Smooth muscle cell (in vitro differentiated cells): ENCODE measurements at regions not wholly inside any gene's neighbourhood (a gene's known extent, or its start where the extent isn't known, plus 50 kb on each side); places are given as distances from the start of the nearest gene placed in this dataset.

Experiments
- DNase-seq: peaks from one replicate; lab custom pipeline; 2025; ENCODE audit not compliant: unreplicated experiment; lab: John Stamatoyannopoulos, UW
- H2AFZ ChIP-seq: fragments of 200-600 bp; sonication (generic); 2 replicates; pipeline ENCODE4 v1.6.0; 2016; ENCODE audit warnings: antibody characterized with exemption, low read depth, mild to moderate bottlenecking
- H3F3A ChIP-seq: fragments of 200-600 bp; sonication (generic); 2 replicates; pipeline ENCODE4 v1.6.0; 2017; ENCODE audit warnings: antibody characterized with exemption, low read depth
- H3K27ac ChIP-seq: fragments of 200-600 bp; sonication (generic); 2 replicates; pipeline ENCODE4 v1.5.1; 2016; ENCODE audit warnings: low read depth, mild to moderate bottlenecking
- H3K27me3 ChIP-seq: fragments of 200-600 bp; sonication (generic); 2 replicates; pipeline ENCODE4 v1.6.1; 2016; ENCODE audit warnings: low read depth, mild to moderate bottlenecking
- H3K36me3 ChIP-seq: fragments of 200-600 bp; sonication (generic); 2 replicates; pipeline ENCODE4 v1.5.1; 2016; ENCODE audit warnings: low read depth
- H3K4me1 ChIP-seq: fragments of 200-600 bp; sonication (generic); 2 replicates; pipeline ENCODE4 v1.5.1; 2016; ENCODE audit warnings: low read depth
- H3K4me2 ChIP-seq: fragments of 200-600 bp; sonication (generic); 2 replicates; pipeline ENCODE4 v1.6.0; 2016; ENCODE audit warnings: mild to moderate bottlenecking
- H3K4me3 ChIP-seq: fragments of 200-600 bp; sonication (generic); 2 replicates; pipeline ENCODE4 v1.5.1; 2016; ENCODE audit warnings: mild to moderate bottlenecking
- H3K79me2 ChIP-seq: fragments of 200-600 bp; sonication (generic); 2 replicates; pipeline ENCODE4 v1.6.0; 2016; ENCODE audit warnings: low read depth, mild to moderate bottlenecking
- H3K9ac ChIP-seq: fragments of 200-600 bp; sonication (generic); 2 replicates; pipeline ENCODE4 v1.6.0; 2016; ENCODE audit warnings: low read depth
- H3K9me3 ChIP-seq: fragments of 200-600 bp; sonication (generic); replicated peaks from 2 replicates; pipeline ENCODE4 v1.5.1; 2016; ENCODE audit warnings: low read depth
- H4K20me1 ChIP-seq: fragments of 200-600 bp; sonication (generic); 2 replicates; pipeline ENCODE4 v1.6.0; 2016; ENCODE audit warnings: low read depth
- WGBS: methylation state at CpG from one replicate; pipeline ENCODE4 v1.1.7; 2016; ENCODE audit warnings: low lambda C conversion rate; 5-methylcytosine and 5-hydroxymethylcytosine counted together
- TF ChIP-seq, protein P1 (sequence below): fragments of 200-600 bp; sonication (generic); IDR thresholded peaks from 2 replicates; pipeline ENCODE4 v1.5.1; 2017; ENCODE audit warnings: borderline replicate concordance, mild to moderate bottlenecking, antibody characterized with exemption; ENCODE audit not compliant: insufficient read depth, poor library complexity, severe bottlenecking

DNA sequence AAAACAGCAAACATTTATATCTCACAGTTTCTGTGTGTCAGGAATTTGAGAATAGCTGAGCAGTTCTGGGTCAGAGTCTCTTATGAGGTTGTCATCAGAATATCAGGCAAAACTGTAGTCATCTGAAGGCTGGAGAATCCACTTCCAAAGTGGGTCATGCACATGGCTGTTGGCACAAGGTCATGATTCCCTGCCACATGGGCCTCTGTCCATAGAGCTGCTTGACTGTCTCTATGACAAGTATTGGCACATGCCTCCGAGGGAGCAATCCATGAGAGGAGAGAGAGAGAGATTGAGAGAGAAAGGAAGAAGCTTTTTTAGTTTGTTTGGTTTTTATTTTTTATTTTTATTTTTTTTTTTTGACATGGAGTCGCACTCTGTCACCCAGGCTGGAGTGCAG is 101.8 kb upstream of the DDX18 start:
- no peak overlapping the region for H2AFZ ChIP-seq
- DNase-seq: no peak
- no peak overlapping the region for H3K27ac ChIP-seq
- H3K4me1 ChIP-seq: no peaks in the 10 kb centered on the region
- WGBS: 92% methylated on average over 2 of the region's 2 CpGs
- no peaks in the 10 kb centered on the region for H3F3A ChIP-seq
- no peaks in the 10 kb centered on the region for H3K79me2 ChIP-seq
- H3K4me2 ChIP-seq: no peak overlapping the region
- no peak overlapping the region for H3K9ac ChIP-seq
- TF ChIP-seq, protein P1, sequence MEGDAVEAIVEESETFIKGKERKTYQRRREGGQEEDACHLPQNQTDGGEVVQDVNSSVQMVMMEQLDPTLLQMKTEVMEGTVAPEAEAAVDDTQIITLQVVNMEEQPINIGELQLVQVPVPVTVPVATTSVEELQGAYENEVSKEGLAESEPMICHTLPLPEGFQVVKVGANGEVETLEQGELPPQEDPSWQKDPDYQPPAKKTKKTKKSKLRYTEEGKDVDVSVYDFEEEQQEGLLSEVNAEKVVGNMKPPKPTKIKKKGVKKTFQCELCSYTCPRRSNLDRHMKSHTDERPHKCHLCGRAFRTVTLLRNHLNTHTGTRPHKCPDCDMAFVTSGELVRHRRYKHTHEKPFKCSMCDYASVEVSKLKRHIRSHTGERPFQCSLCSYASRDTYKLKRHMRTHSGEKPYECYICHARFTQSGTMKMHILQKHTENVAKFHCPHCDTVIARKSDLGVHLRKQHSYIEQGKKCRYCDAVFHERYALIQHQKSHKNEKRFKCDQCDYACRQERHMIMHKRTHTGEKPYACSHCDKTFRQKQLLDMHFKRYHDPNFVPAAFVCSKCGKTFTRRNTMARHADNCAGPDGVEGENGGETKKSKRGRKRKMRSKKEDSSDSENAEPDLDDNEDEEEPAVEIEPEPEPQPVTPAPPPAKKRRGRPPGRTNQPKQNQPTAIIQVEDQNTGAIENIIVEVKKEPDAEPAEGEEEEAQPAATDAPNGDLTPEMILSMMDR: no peak
- H4K20me1 ChIP-seq: no peaks in the 10 kb centered on the region
- peaks cover 7% of the 10 kb centered on the region for H3K27me3 ChIP-seq
- no peak overlapping the region for H3K4me3 ChIP-seq
- H3K36me3 ChIP-seq: no peaks in the 10 kb centered on the region
- no peaks in the 10 kb centered on the region for H3K9me3 ChIP-seq

DNA sequence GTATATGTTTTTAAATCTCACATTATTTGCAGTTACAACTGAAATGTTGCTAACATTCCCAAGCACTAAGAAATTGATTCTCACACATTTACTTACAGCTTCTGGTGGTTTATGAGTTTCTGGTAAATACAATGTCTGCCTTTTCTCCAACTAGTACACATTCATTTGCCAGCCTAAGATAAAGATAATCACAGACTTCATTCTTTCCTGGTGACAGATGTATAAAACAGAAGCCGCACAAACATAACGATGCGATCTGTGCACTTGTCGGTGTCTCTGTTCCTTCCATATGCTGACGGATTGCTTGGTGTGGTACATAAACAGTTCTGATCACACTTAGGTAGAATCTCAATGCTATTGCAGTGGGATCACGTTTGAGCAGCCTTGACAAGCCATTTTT is 100.4 kb upstream of the DDX18 start:
- no peak for DNase-seq
- Histone ChIP-seq H3K4me3 (no peak overlapping the region), H3K27me3 (peaks cover 8% of the 10 kb centered on the region), H3K4me1 (no peaks in the 10 kb centered on the region), H3K9ac (no peak overlapping the region), H3K4me2 (peak overlapping the region; percentile 37), H4K20me1 (no peaks in the 10 kb centered on the region), H3F3A (no peaks in the 10 kb centered on the region), H3K9me3 (no peaks in the 10 kb centered on the region), H3K27ac (no peak overlapping the region), H2AFZ (no peak overlapping the region), H3K36me3 (no peaks in the 10 kb centered on the region), H3K79me2 (no peaks in the 10 kb centered on the region)
- TF ChIP-seq, protein P1: no peak
- WGBS: 5% methylated on average over 6 of the region's 6 CpGs

DNA sequence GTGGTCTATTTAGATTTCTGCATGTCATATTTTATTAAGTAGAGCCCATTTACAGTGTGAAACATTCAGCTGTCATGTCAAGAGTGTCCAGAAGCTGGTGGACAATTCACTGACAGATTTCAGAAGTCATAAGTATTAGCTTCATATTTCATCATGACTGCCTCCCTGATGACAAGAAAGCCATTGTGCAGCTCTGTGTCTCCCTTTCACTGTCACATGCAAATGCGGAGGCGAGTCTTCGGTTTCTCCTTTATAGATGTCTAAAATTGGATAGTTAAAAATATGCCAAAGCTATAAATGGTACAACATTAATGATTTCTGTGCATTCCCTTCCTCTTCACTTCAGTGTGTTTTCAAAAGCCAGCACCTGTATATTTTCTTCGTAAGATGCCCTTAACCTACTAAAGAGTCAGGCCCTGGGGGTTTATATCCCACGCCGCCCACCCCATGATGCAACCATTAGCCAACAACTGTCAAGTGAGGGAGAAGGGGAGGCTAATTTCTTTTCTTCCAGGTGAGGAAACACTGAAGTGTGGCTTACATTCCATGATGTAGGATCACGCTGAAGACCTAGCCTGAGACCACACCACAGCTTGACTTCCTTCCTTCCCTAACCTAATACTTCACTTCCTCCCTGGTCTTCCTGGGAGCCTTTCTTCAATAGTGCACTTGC is 99.6 kb upstream of the DDX18 start:
- Histone ChIP-seq H3K27me3 (peaks cover 10% of the 10 kb centered on the region), H3K9me3 (no peaks in the 10 kb centered on the region), H3K79me2 (no peaks in the 10 kb centered on the region), H4K20me1 (no peaks in the 10 kb centered on the region), H3K36me3 (no peaks in the 10 kb centered on the region), H3K4me1 (no peaks in the 10 kb centered on the region), H3K27ac (no peak overlapping the region), H3K4me3 (no peak overlapping the region), H2AFZ (no peak overlapping the region), H3K9ac (no peak overlapping the region), H3F3A (no peaks in the 10 kb centered on the region), H3K4me2 (no peak overlapping the region)
- 83% methylated on average over 7 of the region's 7 CpGs for WGBS
- TF ChIP-seq, protein P1: no peak
- no peak for DNase-seq

DNA sequence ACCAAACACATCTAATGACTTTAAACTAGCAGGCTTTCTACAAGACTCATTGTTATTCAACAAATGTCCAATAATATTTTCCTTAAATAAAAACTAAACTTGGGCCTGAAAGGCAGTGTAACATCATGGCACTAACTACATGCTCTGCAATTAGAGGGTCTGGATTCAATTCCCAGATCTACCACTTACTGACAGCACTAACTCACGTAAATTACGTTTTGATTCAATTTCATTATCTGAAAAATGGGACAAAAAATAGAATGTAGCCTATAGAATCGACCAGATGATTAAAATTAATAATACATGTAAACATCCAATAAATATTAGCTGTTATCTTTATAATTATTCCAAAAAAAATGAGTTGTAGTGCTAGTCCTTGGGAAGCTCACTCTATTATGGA is 98.0 kb upstream of the DDX18 start:
- WGBS: 77% methylated on average over 3 of the region's 3 CpGs
- TF ChIP-seq, protein P1: no peak

More for the DNA sequence above, 98.0 kb upstream of the DDX18 start:
- no peak for DNase-seq
- Histone ChIP-seq H3K27me3 (peaks cover 10% of the 10 kb centered on the region), H3K4me3 (no peak overlapping the region), H3K79me2 (no peaks in the 10 kb centered on the region), H3K9ac (no peak overlapping the region), H2AFZ (no peak overlapping the region), H3K4me2 (no peak overlapping the region), H4K20me1 (no peaks in the 10 kb centered on the region), H3K9me3 (no peaks in the 10 kb centered on the region), H3K36me3 (no peaks in the 10 kb centered on the region), H3K27ac (no peak overlapping the region), H3F3A (no peaks in the 10 kb centered on the region), H3K4me1 (no peaks in the 10 kb centered on the region)
